ENCODE measurements at regions not wholly inside any gene's neighbourhood (a gene's known extent, or its start where the extent isn't known, plus 50 kb on each side); places are given as distances from the start of the nearest gene placed in this dataset.
"Not testable (repeated sequence)": the region's sequence is repeated elsewhere in the genome, so short reads cannot be mapped to it uniquely, and the experiment has no call there.

DNA sequence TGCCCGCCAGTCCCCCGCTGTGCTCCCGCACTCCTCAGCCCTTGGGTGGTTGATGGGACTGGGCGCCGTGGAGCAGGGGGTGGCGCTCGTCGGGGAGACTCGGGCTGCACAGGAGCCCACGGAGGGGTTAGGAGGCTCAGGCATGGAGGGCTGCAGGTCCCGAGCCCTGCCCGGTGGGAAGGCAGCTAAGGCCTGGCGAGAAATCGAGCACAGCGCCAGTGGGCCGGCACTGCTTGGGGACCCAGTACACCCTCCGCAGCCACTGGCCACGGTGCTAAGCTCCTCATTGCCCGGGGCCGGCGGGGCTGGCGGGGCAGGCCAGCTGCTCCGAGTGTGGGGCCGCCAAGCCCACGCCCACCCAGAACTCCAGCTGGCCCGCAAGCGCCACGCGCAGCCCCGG is 1496.5 kb upstream of the LRRTM3 start:
- TF ChIP-seq, protein P1, sequence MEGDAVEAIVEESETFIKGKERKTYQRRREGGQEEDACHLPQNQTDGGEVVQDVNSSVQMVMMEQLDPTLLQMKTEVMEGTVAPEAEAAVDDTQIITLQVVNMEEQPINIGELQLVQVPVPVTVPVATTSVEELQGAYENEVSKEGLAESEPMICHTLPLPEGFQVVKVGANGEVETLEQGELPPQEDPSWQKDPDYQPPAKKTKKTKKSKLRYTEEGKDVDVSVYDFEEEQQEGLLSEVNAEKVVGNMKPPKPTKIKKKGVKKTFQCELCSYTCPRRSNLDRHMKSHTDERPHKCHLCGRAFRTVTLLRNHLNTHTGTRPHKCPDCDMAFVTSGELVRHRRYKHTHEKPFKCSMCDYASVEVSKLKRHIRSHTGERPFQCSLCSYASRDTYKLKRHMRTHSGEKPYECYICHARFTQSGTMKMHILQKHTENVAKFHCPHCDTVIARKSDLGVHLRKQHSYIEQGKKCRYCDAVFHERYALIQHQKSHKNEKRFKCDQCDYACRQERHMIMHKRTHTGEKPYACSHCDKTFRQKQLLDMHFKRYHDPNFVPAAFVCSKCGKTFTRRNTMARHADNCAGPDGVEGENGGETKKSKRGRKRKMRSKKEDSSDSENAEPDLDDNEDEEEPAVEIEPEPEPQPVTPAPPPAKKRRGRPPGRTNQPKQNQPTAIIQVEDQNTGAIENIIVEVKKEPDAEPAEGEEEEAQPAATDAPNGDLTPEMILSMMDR (IDR thresholded peaks at IDR 0.05), result not testable (repeated sequence)
- not testable (repeated sequence) for TF ChIP-seq EZH2 (IDR thresholded peaks at IDR 0.05; ENCODE audit: borderline replicate concordance, insufficient read depth, low read depth, low read length, poor library complexity, severe bottlenecking)

All from B cell (primary cell).